H1 (cell line): ENCODE measurements at regions not wholly inside any gene's neighbourhood (a gene's known extent, or its start where the extent isn't known, plus 50 kb on each side); places are given as distances from the start of the nearest gene placed in this dataset.

Experiments
- HDAC6 ChIP-seq: IDR thresholded peaks from one replicate; pipeline ENCODE4 v1.7.1; 2012; ENCODE audit warnings: low read depth, mild to moderate bottlenecking, inconsistent platforms, low read length, moderate library complexity
- JUN ChIP-seq: IDR thresholded peaks from 2 replicates; pipeline ENCODE4 v1.6.1; 2011; ENCODE audit warnings: low read depth, mild to moderate bottlenecking, improper control_type of control experiment, low read length
- KDM4A ChIP-seq: IDR thresholded peaks from one replicate; pipeline ENCODE4 v1.7.1; 2012; ENCODE audit warnings: low read depth, mild to moderate bottlenecking, moderate library complexity, low read length, inconsistent platforms; ENCODE audit not compliant: severe bottlenecking
- TAF1 ChIP-seq: IDR thresholded peaks from 2 replicates; pipeline ENCODE4 v1.6.1; 2011; ENCODE audit warnings: mild to moderate bottlenecking, low read depth, low read length
- TF ChIP-seq, protein P1 (sequence below): fragments of 300-600 bp; sonication (generic); IDR thresholded peaks from 2 replicates; pipeline ENCODE4 v1.7.1; 2012; ENCODE audit warnings: low read length, moderate library complexity, mild to moderate bottlenecking, inconsistent platforms; ENCODE audit not compliant: insufficient replicate concordance

DNA sequence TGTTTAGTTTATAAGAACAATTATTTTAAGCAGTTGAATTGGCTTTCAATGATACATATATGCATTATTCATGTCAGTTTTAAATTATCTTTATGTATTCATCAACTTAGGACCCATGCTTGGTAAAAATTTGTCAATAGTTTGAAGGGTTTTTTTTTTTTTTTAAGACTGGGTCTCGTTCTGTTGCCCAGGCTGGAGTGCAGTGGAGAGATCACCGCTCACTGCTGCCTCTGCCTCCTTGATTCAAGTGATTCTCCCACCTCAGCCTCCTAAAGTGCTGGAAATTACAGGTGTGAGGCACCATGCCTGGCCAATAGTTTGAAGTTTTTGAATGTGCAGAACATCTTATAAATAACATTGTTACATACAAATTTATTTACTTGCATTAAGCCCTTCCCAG is 1671.0 kb upstream of the B3GALT2 start (continued):
- TF ChIP-seq, protein P1, sequence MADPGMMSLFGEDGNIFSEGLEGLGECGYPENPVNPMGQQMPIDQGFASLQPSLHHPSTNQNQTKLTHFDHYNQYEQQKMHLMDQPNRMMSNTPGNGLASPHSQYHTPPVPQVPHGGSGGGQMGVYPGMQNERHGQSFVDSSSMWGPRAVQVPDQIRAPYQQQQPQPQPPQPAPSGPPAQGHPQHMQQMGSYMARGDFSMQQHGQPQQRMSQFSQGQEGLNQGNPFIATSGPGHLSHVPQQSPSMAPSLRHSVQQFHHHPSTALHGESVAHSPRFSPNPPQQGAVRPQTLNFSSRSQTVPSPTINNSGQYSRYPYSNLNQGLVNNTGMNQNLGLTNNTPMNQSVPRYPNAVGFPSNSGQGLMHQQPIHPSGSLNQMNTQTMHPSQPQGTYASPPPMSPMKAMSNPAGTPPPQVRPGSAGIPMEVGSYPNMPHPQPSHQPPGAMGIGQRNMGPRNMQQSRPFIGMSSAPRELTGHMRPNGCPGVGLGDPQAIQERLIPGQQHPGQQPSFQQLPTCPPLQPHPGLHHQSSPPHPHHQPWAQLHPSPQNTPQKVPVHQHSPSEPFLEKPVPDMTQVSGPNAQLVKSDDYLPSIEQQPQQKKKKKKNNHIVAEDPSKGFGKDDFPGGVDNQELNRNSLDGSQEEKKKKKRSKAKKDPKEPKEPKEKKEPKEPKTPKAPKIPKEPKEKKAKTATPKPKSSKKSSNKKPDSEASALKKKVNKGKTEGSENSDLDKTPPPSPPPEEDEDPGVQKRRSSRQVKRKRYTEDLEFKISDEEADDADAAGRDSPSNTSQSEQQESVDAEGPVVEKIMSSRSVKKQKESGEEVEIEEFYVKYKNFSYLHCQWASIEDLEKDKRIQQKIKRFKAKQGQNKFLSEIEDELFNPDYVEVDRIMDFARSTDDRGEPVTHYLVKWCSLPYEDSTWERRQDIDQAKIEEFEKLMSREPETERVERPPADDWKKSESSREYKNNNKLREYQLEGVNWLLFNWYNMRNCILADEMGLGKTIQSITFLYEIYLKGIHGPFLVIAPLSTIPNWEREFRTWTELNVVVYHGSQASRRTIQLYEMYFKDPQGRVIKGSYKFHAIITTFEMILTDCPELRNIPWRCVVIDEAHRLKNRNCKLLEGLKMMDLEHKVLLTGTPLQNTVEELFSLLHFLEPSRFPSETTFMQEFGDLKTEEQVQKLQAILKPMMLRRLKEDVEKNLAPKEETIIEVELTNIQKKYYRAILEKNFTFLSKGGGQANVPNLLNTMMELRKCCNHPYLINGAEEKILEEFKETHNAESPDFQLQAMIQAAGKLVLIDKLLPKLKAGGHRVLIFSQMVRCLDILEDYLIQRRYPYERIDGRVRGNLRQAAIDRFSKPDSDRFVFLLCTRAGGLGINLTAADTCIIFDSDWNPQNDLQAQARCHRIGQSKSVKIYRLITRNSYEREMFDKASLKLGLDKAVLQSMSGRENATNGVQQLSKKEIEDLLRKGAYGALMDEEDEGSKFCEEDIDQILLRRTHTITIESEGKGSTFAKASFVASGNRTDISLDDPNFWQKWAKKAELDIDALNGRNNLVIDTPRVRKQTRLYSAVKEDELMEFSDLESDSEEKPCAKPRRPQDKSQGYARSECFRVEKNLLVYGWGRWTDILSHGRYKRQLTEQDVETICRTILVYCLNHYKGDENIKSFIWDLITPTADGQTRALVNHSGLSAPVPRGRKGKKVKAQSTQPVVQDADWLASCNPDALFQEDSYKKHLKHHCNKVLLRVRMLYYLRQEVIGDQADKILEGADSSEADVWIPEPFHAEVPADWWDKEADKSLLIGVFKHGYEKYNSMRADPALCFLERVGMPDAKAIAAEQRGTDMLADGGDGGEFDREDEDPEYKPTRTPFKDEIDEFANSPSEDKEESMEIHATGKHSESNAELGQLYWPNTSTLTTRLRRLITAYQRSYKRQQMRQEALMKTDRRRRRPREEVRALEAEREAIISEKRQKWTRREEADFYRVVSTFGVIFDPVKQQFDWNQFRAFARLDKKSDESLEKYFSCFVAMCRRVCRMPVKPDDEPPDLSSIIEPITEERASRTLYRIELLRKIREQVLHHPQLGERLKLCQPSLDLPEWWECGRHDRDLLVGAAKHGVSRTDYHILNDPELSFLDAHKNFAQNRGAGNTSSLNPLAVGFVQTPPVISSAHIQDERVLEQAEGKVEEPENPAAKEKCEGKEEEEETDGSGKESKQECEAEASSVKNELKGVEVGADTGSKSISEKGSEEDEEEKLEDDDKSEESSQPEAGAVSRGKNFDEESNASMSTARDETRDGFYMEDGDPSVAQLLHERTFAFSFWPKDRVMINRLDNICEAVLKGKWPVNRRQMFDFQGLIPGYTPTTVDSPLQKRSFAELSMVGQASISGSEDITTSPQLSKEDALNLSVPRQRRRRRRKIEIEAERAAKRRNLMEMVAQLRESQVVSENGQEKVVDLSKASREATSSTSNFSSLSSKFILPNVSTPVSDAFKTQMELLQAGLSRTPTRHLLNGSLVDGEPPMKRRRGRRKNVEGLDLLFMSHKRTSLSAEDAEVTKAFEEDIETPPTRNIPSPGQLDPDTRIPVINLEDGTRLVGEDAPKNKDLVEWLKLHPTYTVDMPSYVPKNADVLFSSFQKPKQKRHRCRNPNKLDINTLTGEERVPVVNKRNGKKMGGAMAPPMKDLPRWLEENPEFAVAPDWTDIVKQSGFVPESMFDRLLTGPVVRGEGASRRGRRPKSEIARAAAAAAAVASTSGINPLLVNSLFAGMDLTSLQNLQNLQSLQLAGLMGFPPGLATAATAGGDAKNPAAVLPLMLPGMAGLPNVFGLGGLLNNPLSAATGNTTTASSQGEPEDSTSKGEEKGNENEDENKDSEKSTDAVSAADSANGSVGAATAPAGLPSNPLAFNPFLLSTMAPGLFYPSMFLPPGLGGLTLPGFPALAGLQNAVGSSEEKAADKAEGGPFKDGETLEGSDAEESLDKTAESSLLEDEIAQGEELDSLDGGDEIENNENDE, result no peak
- no peak for TF ChIP-seq HDAC6
- TF ChIP-seq TAF1, result no peak
- no peak for TF ChIP-seq JUN
- no peak for TF ChIP-seq KDM4A
- TF ChIP-seq, all 59 proteins: peak for 0
